ENCODE measurements at regions not wholly inside any gene's neighbourhood (a gene's known extent, or its start where the extent isn't known, plus 50 kb on each side); places are given as distances from the start of the nearest gene placed in this dataset.

DNA sequence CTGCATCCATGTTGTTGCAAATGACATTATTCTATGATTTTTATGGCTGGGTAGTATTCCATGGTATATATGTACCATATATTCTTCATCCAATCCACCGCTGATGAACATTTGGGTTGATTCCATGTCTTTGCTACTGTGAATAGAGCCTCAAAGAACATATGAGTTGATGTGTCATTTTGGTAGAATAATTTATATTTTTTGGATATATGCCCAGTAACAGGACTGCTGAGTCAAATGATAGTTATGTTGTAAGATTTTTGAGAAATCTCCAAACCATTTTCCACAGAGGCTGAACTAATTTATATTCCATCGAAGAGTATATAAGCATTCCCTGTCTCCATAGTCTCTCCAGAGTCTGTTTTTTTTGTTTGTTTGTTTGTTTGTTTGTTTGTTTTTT, 1373.5 kb downstream of the GRIK2 start:
- TF ChIP-seq, protein P1, sequence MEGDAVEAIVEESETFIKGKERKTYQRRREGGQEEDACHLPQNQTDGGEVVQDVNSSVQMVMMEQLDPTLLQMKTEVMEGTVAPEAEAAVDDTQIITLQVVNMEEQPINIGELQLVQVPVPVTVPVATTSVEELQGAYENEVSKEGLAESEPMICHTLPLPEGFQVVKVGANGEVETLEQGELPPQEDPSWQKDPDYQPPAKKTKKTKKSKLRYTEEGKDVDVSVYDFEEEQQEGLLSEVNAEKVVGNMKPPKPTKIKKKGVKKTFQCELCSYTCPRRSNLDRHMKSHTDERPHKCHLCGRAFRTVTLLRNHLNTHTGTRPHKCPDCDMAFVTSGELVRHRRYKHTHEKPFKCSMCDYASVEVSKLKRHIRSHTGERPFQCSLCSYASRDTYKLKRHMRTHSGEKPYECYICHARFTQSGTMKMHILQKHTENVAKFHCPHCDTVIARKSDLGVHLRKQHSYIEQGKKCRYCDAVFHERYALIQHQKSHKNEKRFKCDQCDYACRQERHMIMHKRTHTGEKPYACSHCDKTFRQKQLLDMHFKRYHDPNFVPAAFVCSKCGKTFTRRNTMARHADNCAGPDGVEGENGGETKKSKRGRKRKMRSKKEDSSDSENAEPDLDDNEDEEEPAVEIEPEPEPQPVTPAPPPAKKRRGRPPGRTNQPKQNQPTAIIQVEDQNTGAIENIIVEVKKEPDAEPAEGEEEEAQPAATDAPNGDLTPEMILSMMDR (conservative IDR thresholded peaks at IDR 0.05; ENCODE audit: low read depth, low read length), result no peak
- TF ChIP-seq EZH2 (IDR thresholded peaks at IDR 0.05; ENCODE audit: low read length, unreplicated experiment) (no peak), EZH2phosphoT487 (IDR thresholded peaks at IDR 0.05; ENCODE audit: borderline replicate concordance, low read length) (no peak)

All from PC-3 (cell line).